Iris pigment epithelial cell (primary cell): ENCODE measurements at regions not wholly inside any gene's neighbourhood (a gene's known extent, or its start where the extent isn't known, plus 50 kb on each side); places are given as distances from the start of the nearest gene placed in this dataset.

Experiments used
- DNase-seq: peaks from one replicate; pipeline ENCODE4 v3.0.0-alpha.2; 2011; ENCODE audit warnings: low read depth

DNA sequence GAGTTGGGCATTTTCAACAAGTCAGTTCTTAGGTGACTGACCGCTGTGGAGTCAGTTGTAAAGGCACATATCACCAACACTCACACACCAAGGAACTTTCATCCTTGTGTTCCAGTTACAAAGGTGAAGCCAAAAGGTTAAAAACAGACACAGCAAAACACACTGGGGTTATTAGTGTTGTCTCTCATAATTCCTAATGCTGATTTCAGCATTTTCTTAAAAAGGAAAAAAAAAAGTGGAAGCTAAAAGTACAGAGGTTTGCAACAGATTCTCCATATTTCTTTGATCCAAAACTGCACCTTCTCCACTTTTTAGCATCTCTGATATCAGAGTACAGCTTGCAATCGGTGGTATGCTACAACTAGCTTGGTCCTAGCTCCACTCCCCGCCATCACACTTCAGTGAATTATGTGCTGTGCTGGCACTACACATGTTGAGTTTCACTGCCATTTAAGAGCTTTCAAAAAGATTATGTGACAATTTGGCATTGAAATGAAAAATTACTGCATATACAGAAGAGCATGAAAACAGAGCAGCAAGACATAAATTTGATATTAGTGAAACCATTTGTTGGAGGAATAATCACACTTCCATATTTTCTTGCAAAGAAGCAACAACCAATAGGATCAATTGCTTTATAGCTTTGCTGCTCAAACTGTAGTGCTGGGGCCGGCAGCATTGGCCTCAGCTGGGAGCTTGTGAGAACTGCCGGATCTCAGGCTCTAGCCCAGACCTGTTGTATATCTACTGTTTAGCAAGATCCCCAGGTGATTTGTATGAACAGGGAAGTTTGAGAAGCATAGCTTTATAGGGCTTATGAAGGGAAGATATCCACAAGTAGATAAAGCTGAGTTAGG lies 62.3 kb upstream of the DAPL1 start:
- no peak for DNase-seq

DNA sequence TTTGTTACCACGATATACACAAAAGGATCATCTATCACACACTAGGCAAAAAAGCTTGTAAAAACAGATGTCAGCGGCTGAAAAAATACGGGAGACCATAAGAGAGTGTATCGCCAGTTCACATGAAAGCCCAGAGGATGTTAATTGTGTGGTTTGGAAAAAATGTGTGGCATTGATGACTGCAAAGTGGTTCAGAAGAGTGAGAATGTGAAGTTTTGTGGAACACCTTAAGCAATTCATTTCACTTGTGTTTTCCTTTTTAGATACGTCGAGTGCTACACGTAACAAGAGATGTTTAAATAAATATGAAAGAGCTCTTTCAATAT lies 61.7 kb upstream of the DAPL1 start:
- peak; percentile 18 for DNase-seq

DNA sequence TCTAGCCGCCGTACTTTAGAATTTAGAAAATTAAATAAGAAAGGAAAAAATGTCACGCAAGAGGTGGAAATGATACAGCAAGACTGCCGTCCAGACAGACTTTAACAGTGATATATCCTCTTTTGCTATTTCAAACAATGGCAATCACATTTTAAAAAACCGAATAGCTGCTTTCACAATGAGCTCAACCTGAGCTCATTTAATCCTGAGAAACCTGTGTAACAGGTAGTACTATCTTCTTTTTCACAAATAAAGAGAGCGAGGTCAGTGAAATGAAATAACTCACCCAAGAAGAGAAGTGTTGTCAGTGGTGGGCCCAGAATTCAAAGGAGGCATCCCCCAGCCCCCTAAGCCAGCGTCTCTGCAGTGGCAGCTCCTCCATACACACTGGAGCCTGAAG lies 60.7 kb upstream of the DAPL1 start:
- DNase-seq, result no peak

DNA sequence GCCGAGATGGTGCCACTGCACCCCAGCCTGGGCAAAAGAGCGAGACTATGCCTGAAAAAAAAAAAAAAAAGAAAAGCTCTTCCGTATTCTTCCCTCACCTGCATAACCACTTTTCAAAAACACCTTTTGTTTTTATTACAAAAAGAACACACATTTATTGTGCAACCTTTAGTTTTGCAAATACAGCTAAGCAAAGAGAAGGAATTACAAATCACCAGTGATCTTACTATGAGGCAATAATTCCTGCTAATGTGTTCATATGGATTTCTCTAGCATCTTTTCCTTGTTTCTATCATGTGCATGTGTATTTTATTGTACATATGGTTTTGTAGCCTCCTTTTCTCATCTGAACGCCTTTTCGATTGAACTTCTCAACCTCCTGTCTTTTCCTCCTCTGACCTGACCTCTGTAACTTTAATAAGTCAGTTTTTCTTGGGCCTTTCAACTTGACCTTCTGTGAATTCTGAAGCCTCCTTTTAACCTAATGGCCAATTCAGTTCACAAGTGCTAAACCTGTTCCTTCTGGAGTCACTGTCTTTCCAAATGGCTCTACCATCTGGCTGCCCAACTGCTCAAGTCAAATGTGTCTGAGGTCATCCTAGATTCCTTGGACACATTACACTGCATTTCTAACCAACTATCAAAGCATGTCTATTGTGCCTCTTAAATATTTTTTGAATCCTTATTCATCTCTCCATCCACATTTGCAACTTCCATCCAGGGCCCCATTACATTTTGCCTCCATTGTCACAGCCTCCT lies 59.1 kb upstream of the DAPL1 start:
- DNase-seq, result no peak

DNA sequence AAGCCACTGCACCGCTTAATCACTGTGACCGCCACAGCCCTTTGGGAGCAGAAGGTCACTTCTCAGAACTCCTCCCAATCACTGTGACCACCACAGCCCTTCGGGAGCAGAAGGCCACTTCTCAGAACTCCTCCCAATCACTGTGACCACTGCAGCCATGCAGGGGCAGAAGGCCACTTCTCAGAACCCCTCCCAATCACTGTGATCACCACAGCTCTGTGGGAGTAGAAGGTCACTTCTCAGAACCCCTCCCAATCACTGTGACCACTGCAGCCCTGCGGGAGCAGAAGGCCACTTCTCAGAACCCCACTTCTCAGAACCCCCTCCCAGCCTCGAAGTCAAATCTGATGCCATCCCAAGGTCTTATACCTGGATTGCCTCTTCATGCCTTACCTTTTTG lies 56.8 kb upstream of the DAPL1 start:
- DNase-seq, result no peak

DNA sequence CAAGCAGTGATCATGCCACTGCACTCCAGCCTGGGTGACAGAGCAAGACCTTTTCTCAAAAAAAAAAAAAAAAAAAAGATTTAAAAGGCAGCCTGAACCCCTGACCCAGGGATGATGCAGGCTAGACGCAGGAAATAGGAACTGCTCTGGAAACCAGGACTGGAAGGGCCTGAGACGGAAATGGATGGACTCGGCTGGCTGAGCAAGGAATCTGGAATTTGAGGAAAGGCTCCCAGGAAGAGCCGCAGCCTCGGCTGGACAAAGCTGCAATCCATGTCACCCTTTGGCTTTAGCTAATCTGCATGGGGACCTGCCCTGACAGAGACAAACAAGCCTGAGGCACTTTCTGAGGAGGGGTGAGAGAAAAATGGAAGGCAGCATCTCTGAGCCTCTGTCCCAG lies 55.0 kb upstream of the DAPL1 start:
- DNase-seq, result no peak

DNA sequence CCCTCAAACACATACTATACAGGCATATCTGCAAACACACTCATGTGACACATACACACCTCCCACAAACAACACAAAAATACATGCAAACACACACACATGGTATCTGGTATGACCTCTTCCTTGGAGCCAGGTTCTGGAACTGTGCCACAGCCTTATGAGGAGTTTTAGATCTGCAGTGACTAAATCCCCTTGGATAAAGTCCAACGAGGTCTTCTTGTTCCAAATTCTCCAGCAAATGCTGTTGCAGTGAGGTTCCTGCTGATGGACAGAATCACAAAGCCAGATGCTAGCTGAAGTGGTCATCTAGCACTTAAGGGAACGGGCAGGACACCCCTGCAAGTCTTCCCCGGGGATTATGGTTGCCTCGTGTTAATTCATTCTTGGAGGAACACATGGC lies 54.5 kb upstream of the DAPL1 start:
- peak; percentile 71 for DNase-seq

DNA sequence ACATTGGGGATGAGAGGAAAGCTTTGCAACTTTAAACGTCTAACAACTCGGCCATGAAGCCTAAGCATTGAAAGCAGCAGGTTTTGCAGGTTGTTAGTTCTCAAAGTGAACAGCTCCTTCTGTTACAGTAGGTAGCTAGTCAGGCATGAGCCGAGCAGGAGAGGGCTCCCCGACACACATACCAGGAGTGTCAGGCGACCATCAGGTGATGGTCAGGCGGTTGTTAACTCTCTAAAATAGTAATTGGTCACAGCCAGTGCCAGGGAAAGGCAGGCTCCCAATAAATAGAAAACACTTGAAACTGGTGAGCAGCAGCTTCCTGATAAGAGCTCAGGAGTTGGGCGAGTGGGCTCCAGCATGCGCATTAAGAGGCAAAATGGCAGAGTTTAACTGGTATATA lies 53.5 kb upstream of the DAPL1 start:
- no peak for DNase-seq

DNA sequence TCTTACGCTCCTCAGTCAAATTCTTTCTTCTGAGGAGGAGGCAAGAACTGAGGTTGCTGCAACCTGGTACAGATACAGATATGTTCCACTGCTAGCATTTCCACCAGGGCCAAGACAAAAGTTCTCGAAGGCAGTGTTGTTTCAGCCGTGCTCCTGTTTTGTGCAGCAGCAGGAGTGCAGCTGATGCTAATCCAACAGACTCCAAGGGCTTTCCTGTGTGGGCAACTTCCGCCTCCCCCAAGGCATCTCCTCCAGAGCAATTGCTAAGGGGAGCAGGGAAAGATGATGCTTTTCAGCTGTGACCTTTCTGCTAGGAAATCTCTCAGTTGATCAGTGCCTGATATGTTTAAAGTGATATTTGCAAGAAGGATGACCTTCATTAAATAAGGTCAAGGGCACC lies 52.6 kb upstream of the DAPL1 start:
- DNase-seq, result no peak

DNA sequence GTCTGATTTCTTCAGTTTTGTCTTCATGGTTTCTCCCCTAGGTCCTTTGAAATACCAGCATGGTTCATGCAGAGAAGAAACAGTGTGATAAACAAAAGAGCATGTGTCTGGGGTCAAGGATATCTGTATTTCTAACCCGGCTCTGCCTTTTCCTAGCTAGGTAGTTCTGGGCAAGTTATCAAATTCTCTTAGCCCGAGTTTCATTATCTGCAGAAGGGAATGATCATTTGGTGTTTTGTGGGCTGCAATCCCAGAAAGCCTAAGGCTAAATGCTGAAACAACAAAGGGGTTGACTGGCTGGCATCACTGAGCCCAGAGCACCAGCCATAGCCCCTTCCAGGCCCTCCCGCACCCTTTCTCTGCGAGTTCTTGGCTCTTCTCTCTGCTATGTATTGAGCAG lies 51.7 kb upstream of the DAPL1 start:
- DNase-seq, result no peak

DNA sequence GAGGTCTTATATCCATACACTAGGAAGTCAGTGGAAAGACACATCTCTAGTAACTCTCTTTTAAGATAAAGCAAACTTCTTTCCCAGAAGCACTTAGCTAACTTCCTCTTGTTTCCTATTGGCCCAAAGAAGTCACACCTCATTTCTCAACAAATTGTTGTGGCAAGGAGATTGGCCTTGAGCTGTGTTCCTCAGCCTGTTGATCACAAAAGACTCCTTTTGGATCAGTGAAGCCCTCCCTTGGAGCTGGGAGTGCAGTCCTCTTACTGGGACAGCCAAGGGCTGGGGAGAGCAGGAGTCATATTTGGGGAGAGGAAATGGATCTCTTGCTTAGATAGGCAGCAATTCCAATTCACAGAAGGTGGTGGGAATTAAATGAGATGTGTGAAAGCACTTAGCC lies 51.2 kb upstream of the DAPL1 start:
- no peak for DNase-seq

DNA sequence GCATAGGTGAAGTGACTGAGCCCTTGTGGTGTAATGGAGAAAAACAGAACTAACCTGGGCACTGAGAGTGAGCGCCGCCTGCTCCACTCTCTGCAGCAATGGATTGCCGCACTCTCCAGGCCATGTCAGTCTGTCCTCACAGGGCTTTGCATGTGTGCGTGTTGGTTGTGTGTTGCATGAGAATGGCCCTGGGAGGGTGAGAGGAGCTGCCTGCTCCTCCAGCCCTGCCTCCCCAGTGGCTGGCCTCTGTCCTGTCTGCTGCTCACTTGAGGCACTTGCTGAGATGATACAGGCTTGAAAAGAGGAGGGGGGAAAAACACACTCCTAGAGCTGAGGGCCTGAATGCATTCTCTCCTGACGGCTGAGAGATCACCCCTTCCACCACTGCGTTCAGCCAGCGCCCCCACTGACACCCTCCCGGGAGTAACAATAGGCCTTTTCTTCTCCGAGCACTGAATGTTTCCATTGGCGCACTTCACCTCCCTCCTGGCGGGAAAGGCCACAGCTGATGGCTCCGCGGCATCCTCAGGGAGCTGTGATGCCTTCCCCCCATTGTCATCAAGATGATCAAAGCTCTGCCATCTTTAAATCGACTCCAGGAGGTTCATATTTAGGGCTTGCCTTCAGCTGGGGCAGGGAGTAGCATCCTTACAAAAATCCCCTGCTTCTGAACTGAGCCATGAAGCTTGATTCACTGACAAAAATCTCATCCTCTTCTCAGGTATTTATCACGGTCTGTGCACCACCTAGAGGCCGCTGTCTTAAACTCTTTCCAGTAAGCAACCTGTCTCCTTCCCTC lies 49.9 kb upstream of the DAPL1 start:
- DNase-seq, result peak; percentile 79
